ENCODE measurements at regions not wholly inside any gene's neighbourhood (a gene's known extent, or its start where the extent isn't known, plus 50 kb on each side); places are given as distances from the start of the nearest gene placed in this dataset.

GRCh38 chr3:27010834-27011233 is 358.3 kb downstream of the NEK10 start:
- no CpG with 5 or more reads among the region's 1 CpG for WGBS, 2 experiments (ENCODE audit: extremely low coverage in 2 of 2, insufficient read length in 1 of 2)
- ChIA-PET POLR2A (ENCODE audit: unreplicated experiment) (no interaction called here), CTCF (no interaction called here)
- no peak overlapping the region for H3K9ac ChIP-seq (ENCODE audit: low read depth, low read length)
- no peaks in the 10 kb centered on the region for H3K27me3 ChIP-seq (ENCODE audit: control insufficient read depth, insufficient read depth, low read length)
- H3K14ac ChIP-seq (replicated peaks; ENCODE audit: low read depth, low read length) = no peak overlapping the region
- no peak for DNase-seq
- H3K4me2 ChIP-seq (ENCODE audit: low read depth, low read length) = no peak overlapping the region
- H4K20me1 ChIP-seq (ENCODE audit: insufficient read depth, low read length) = no peaks in the 10 kb centered on the region
- no peak overlapping the region for H4K91ac ChIP-seq (ENCODE audit: insufficient read depth, low read depth, low read length)
- H2BK5ac ChIP-seq (ENCODE audit: low read depth, low read length, poor library complexity, severe bottlenecking) = no peak overlapping the region
- H3K4ac ChIP-seq (ENCODE audit: low read depth, low read length) = no peak overlapping the region
- no peaks in the 10 kb centered on the region for H3K36me3 ChIP-seq (ENCODE audit: control insufficient read depth, insufficient read depth, low read length)
- H3K4me1 ChIP-seq (ENCODE audit: control insufficient read depth, insufficient read depth, low read length) = no peaks in the 10 kb centered on the region
- intact Hi-C loops (cut with micrococcal nuclease) = no loop called here
- H2BK15ac ChIP-seq (ENCODE audit: low read depth, low read length) = no peak overlapping the region
- H4K5ac ChIP-seq (ENCODE audit: low read depth, low read length) = no peak overlapping the region
- no peak overlapping the region for H3K27ac ChIP-seq (ENCODE audit: insufficient read depth, low read length)
- H2AK9ac ChIP-seq (replicated peaks; ENCODE audit: low read depth, low read length, poor library complexity) = no peak overlapping the region
- in situ Hi-C loops (cut with MboI; ENCODE audit: low sequenced_read_pairs) = no loop called here
- BruUV-seq (replicated peaks) = no TSS peak
- no peak overlapping the region for H4K8ac ChIP-seq (ENCODE audit: low read depth in 2 of 2, low read length in 2 of 2)
- H3K23ac ChIP-seq (ENCODE audit: low read depth, low read length) = no peak overlapping the region
- H3K18ac ChIP-seq (ENCODE audit: low read depth, low read length) = no peak overlapping the region
- H2BK20ac ChIP-seq (ENCODE audit: low read depth, low read length) = no peak overlapping the region
- no peak overlapping the region for H3K4me3 ChIP-seq (ENCODE audit: insufficient read depth, low read depth, low read length)
- no peaks in the 10 kb centered on the region for H3K79me1 ChIP-seq (ENCODE audit: low read depth in 1 of 2, low read length in 2 of 2)
- no peak for TF ChIP-seq RCOR1 (IDR thresholded peaks at IDR 0.05; ENCODE audit: insufficient replicate concordance, low read length)
- no peak for TF ChIP-seq MAFK (IDR thresholded peaks at IDR 0.05; ENCODE audit: low read depth, low read length)
- no peak for TF ChIP-seq USF2 (IDR thresholded peaks at IDR 0.05; ENCODE audit: low read depth, low read length)
- no peak for TF ChIP-seq RFX5 (IDR thresholded peaks at IDR 0.05; ENCODE audit: low read depth, low read length)
- TF ChIP-seq CTCF (conservative IDR thresholded peaks at IDR 0.05; ENCODE audit: low read depth, low read length) = no peak
- no peak for TF ChIP-seq POLR2A (IDR thresholded peaks at IDR 0.05; ENCODE audit: low read depth, low read length)
- TF ChIP-seq FOS (IDR thresholded peaks at IDR 0.05; ENCODE audit: low read depth, low read length) = no peak
- no peak for TF ChIP-seq CEBPB (IDR thresholded peaks at IDR 0.05; ENCODE audit: low read depth, low read length)
- TF ChIP-seq ELK1 (IDR thresholded peaks at IDR 0.05; ENCODE audit: borderline replicate concordance, low read depth, low read length) = no peak
- TF ChIP-seq MXI1 (IDR thresholded peaks at IDR 0.05; ENCODE audit: borderline replicate concordance, low read depth, low read length) = no peak
- no peak for TF ChIP-seq SMC3 (IDR thresholded peaks at IDR 0.05; ENCODE audit: low read depth, low read length)
- no peak for TF ChIP-seq MAZ (IDR thresholded peaks at IDR 0.05; ENCODE audit: borderline replicate concordance, low read depth, low read length)
- H2BK120ac ChIP-seq (ENCODE audit: low read depth, low read length) = no peak overlapping the region
- no peak for ATAC-seq (ENCODE audit: low read depth)
- H3K56ac ChIP-seq (ENCODE audit: extremely low read depth, insufficient read depth, low read length) = no peak overlapping the region
- H2AK5ac ChIP-seq (ENCODE audit: low read depth, low read length) = no peak overlapping the region
- H3K9me1 ChIP-seq (ENCODE audit: insufficient read depth, low read length) = no peaks in the 10 kb centered on the region
- H3K9me3 ChIP-seq (ENCODE audit: control insufficient read depth, insufficient read depth, low read length) = no peaks in the 10 kb centered on the region
- H2AFZ ChIP-seq (replicated peaks; ENCODE audit: low read length, poor library complexity) = no peak overlapping the region
- dilution Hi-C loops (cut with HindIII; ENCODE audit: low sequenced_read_pairs, unreplicated experiment) = no loop called here

Data from IMR-90 (cell line).